ENCODE measurements at regions not wholly inside any gene's neighbourhood (a gene's known extent, or its start where the extent isn't known, plus 50 kb on each side); places are given as distances from the start of the nearest gene placed in this dataset.

DNA sequence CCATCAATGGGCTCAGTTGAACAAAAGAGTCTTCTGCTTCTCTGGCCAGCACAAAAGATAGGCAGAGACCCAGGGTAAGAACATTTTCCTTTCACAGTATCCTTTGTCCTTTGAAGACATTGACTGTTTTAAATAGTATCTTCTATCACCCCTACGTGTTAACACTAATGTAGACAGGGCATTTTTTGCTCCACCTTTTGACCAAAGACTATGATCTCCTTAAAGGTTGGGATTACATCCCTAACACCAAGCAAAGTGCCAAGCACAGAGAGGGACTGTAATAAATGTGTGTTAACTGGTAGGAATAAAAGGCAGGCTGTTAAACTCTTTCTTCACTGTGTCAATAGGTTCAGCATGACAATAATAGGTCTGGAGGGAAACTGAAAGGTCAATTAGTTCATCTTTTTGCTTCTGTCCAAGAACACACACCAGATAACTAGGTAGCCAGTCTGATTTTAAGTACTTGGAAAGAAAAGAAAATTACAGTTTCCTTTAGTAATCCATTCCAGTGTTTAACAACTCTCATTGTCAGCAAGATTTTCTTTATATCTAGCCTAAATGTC is 63.6 kb upstream of the NOX3 start:
- no peaks in the 10 kb centered on the region for H3K27me3 ChIP-seq (replicated peaks; ENCODE audit: insufficient read depth)
- no peaks in the 10 kb centered on the region for H3K4me1 ChIP-seq (ENCODE audit: control insufficient read depth in 1 of 2, low read depth in 2 of 2)
- no peak overlapping the region for H3K27ac ChIP-seq
- no peaks in the 10 kb centered on the region for H3K9me3 ChIP-seq
- no peak for ATAC-seq (ENCODE audit: insufficient number of reproducible peaks, low FRiP score, low read depth)
- no peak overlapping the region for H3K4me3 ChIP-seq
- H3K36me3 ChIP-seq = no peaks in the 10 kb centered on the region
- TF ChIP-seq CTCF (IDR thresholded peaks at IDR 0.05) = no peak
- no peak for DNase-seq (ENCODE audit: low spot score)

DNA sequence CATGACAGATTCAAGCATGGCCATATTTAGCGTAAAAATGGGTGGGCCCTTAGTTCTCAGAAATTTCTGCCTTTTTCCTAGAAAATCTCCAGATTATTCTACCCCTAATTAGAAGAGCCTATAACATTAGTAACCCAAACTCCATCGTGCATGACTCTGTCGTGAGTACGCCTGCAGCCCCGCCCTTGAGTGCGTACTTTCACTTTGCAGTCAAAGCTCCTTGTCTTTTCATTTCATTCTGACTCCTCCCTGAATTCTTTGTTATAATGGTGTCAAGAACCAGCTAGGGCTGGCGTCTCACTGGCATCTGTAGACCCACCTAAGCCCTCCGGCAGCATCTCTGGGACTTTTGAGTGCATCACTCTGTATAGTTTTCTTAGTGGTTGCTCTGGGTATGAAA is 61.7 kb upstream of the NOX3 start:
- H3K4me1 ChIP-seq (ENCODE audit: control insufficient read depth in 1 of 2, low read depth in 2 of 2) = no peaks in the 10 kb centered on the region
- H3K9me3 ChIP-seq = no peaks in the 10 kb centered on the region
- no peak for ATAC-seq (ENCODE audit: insufficient number of reproducible peaks, low FRiP score, low read depth)
- H3K27me3 ChIP-seq (replicated peaks; ENCODE audit: insufficient read depth) = no peaks in the 10 kb centered on the region
- no peak for DNase-seq (ENCODE audit: low spot score)
- no peak for TF ChIP-seq CTCF (IDR thresholded peaks at IDR 0.05)
- no peak overlapping the region for H3K4me3 ChIP-seq
- no peaks in the 10 kb centered on the region for H3K36me3 ChIP-seq
- no peak overlapping the region for H3K27ac ChIP-seq

DNA sequence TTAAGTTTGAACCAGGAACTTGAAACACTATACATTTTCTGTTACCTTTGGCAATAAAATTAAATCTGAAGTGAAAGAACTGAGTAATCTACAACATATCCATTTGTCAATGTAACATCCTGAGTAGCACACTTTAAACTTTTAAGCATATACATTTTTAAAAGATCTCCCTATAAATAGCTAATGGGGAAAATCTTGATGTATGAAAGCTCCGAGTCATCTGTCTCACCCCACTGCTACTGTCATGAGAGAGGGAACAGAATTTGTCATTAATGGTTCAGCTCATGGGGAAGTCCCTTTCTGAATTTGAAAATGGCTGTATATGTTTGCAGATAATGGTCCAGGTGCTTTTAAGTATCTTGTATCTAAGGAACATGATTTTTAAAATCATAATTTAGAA is 55.2 kb upstream of the NOX3 start:
- H3K4me1 ChIP-seq (ENCODE audit: control insufficient read depth in 1 of 2, low read depth in 2 of 2) = peaks cover 3 to 37% of the 10 kb centered on the region in 2 donors
- no peak for ATAC-seq (ENCODE audit: insufficient number of reproducible peaks, low FRiP score, low read depth)
- H3K9me3 ChIP-seq = no peaks in the 10 kb centered on the region
- H3K27me3 ChIP-seq (replicated peaks; ENCODE audit: insufficient read depth) = no peaks in the 10 kb centered on the region
- H3K4me3 ChIP-seq = no peak overlapping the region
- no peaks in the 10 kb centered on the region for H3K36me3 ChIP-seq
- no peak overlapping the region for H3K27ac ChIP-seq
- no peak for TF ChIP-seq CTCF (IDR thresholded peaks at IDR 0.05)
- no peak for DNase-seq (ENCODE audit: low spot score)

GRCh38 chr6:155509743-155510475 is 54.3 kb upstream of the NOX3 start:
- no peak for ATAC-seq (ENCODE audit: insufficient number of reproducible peaks, low FRiP score, low read depth)
- no peak for TF ChIP-seq CTCF (IDR thresholded peaks at IDR 0.05)
- DNase-seq (ENCODE audit: low spot score) = no peak
- H3K27ac ChIP-seq = no peak overlapping the region
- no peaks in the 10 kb centered on the region for H3K36me3 ChIP-seq
- no peak overlapping the region for H3K4me3 ChIP-seq
- H3K27me3 ChIP-seq (replicated peaks; ENCODE audit: insufficient read depth) = no peaks in the 10 kb centered on the region
- H3K4me1 ChIP-seq (ENCODE audit: control insufficient read depth in 1 of 2, low read depth in 2 of 2) = peaks cover 9 to 47% of the 10 kb centered on the region in 2 donors
- H3K9me3 ChIP-seq = no peaks in the 10 kb centered on the region

- Histone ChIP-seq H3K27ac (peak overlapping the region; percentile 64 to 73), H3K9me3 (no peaks in the 10 kb centered on the region), H3K4me1 (ENCODE audit: control insufficient read depth in 1 of 2, low read depth in 2 of 2) (peaks cover 11 to 50% of the 10 kb centered on the region in 2 donors), H3K36me3 (no peaks in the 10 kb centered on the region), H3K4me3 (peak overlapping the region; percentile 2), H3K27me3 (replicated peaks; ENCODE audit: insufficient read depth) (no peaks in the 10 kb centered on the region)
- TF ChIP-seq CTCF (IDR thresholded peaks at IDR 0.05) = no peak
- DNase-seq (ENCODE audit: low spot score) = no peak
- ATAC-seq (ENCODE audit: insufficient number of reproducible peaks, low FRiP score, low read depth) = no peak
Observed at GRCh38 chr6:155505608-155505989, 50.0 kb upstream of the NOX3 start.

Measured in thoracic aorta (tissue), 2 donors.